Activated T-helper 1 cell treated with Interleukin-2 at 50 U/mL for 16 hours (primary cell): ENCODE measurements at regions not wholly inside any gene's neighbourhood (a gene's known extent, or its start where the extent isn't known, plus 50 kb on each side); places are given as distances from the start of the nearest gene placed in this dataset.
"Not testable (repeated sequence)": the region's sequence is repeated elsewhere in the genome, so short reads cannot be mapped to it uniquely, and the experiment has no call there.

ENCODE experiments used
- DNase-seq: peaks from one replicate; pipeline ENCODE4 v3.0.0-alpha.2; 2020; ENCODE audit warnings: low read depth

DNA sequence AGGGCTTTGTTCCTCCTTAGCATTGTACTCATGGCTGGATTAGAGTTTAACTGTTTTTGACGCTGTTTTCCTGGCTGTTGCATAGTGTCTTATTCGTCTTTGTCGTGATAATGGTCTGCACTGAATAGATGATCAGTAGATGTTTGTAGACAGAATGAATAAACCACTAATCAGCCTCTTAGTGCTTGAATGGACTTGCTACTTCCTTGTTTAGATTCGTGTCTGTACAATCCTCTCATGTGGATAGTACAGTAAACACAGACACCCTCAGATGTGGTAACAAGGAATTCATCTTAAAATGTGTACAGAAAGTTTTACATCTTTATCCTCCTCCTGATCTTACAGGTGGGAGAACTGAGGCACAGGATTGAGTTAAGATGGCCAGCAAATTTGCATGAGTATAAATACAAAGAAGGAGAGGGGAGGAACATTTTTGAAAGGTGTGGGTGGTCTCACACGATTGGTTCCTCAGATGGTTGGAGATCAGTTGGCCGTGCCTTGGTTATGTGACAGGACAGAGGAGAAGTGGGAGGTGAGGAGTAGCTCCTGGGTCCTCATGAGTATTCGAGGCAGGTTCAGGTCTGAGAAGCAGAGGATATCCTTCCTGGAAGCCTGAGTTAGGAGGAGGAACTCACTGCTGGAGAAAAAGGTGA lies 196.0 kb downstream of the KLRB1 start:
- not testable (repeated sequence) for DNase-seq

DNA sequence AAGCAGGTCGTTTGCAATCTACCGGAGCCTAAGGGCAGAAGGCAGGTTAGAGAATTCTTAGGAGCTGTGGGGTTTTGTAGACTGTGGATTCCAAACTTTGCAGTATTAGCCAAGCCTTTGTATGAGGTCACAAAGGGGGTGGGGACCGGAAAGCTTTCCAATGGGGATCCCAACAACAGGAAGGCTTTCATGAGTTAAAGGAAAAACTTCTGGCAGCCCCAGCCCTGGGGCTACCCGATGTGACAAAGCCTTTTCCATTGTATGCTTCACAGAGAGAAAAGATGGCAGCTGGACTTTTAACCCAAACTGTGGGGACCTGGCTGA lies 199.2 kb upstream of the PZP start:
- DNase-seq: not testable (repeated sequence)

DNA sequence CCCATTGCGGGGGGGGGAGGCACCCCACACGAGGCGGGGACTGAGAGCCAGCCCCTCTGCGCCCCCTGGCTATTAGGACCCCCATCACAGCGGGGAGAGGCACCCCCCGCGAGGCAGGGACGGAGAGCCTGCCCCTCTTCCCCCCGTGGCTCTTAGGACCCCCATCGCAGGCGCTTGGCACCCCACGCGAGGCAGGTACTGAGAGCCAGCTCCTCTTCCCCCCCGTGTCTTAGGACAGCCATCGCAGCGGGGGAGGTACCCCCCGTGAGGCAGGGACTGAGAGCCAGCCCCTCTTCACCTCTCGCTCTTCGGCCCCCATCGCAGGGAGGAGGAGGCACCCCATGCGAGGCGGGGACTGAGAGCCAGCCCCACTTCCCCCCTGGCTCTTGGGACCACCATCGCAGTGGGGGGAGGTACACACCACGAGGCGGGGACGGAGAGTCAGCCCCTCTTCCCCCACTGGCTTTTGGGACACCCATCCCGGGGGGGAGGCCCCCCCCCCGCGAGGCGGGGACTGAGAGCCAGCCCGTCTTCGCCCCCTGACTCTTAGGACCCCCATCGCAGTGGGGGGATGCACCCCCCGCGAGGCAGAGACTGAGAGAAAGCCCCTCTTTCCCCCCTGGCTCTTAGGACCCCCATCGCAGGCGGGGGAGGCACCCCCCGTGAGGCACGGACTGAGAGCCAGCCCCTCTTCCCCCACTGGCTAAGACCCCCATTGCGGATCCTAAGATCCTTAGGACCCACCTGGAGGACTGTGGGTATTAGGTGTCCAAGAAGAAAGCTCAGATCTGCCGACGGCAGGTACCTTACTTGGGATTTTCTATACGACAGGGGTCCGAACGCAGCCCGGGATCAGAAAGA lies 198.6 kb upstream of the PZP start:
- no peak for DNase-seq

DNA sequence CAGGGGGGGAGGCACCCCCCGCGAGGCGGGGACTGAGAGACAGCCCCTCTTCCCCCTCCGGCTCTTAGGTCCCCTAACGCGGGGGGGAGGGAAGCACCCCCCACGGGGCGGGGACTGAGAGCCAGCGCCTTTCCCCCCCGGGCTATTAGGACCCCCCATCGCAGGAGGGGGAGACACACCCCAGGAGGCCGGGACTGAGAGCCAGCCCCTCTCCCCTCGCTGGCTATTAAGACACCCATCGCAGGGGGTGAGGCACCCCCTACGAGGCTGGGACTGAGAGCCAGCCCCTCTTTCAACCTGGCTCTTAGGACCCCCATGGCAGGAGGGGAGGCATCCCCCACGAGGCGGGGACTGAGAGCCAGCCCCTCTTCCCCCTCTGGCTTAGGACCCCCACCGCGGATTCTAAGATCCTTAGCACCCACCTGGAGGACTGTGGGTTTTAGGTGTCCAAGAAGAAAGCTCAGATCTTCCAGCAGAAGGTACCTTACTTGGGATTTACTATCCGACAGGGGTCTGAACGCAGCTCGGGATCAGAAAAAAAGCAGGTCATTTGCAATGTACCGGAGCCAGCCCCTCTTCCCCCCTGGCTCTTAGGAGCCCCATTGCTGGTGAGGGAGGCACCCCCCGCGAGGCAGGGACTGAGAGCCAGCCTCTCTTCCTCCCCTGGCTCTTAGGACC lies 197.8 kb upstream of the PZP start:
- no peak for DNase-seq

DNA sequence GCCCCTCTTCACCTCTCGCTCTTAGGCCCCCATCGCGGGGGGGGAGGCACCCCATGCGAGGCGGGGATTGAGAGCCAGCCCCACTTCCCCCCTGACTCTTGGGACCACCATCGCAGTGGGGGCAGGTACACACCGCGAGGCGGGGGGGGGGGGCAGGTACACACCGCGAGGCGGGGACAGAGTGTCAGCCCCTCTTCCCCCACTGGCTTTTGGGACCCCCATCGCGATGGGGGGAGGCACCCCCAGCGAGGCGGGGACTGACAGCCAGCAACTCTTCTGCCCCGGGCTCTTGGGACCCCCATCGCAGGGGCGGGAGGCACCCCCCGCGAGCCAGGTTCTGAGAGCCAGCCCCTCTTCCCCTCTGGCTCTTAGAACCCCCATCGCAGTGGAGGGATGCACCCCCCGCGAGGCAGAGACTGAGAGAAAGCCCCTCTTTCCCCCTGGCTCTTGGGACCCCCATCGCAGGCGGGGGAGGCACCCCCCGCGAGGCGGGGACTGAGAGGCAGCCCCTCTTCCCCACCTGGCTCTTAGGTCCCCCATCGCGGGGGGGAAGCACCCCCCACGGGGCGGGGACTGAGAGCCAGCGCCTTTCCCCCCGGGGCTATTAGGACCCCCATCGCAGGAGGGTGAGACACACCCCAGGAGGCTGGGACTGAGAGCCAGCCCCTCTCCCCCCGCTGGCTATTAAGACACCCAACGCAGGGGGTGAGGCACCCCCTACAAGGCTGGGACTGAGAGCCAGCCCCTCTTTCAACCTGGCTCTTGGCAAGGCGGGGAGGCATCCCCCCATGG lies 196.5 kb upstream of the PZP start:
- no peak for DNase-seq

DNA sequence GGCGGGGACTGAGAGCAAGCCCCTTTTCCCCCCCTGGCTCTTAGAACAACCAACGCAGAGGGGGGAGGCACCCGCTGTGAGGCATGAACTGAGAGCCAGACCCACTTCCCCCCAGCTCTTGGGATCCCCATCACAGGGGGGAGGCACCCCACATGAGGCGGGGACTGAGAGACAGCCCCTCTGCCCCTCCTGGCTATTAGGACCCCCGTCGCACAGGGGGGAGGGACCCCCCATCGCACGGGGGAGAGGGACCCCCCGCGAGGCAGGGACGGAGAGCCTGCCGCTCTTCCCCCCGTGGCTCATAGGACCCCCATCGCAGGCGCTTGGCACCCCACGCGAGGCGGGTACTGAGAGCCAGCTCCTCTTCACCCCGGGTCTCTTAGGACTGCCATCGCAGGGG lies 195.8 kb upstream of the PZP start:
- DNase-seq: no peak

DNA sequence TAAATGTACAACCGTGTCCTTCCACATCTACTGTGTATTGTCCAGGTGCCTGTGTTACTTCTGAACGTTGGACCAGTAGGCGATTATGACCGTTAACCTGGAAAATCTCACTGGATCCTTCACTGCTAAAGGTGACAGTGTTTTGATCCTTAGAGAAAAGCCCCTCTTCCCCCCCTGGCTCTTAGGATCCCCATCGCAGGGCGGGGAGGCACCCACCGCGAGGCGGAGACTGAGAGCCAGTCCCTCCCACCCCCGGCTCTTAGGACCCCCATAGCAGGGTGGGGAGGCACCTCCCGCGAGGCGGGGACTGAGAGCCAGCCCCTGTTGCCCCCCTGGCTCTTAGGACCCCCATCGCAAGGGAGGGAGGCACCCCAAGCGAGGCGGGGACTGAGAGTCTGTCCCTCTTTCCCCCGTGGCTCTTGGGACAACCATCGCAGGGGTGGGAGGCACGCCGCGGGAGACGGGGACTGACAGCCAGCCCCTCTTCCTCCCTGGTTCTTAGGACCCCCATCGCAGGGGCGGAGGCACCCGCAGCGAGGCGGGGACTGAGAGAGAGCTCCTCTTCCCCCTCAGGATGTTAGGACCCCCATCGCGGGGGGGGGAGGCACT lies 194.3 kb upstream of the PZP start:
- not testable (repeated sequence) for DNase-seq

DNA sequence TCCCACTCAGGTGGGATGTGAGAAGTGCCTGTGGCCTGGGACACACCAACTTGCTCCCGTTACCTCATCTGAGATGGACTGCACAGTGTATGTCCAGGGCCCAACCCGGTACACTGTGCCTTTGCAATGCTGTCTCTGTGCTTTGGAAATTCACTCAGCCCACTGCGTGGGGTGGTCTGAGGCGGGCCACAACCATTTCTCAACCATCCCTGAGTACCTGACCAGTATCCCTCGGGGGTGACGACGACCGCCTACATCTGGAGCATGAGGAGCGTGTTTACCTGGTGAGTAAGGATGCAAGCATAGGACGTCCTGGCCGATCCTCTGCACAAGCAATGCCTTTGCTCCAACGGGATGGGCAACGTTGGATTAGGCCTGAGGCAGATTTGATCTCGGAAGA lies 188.2 kb upstream of the PZP start:
- not testable (repeated sequence) for DNase-seq

DNA sequence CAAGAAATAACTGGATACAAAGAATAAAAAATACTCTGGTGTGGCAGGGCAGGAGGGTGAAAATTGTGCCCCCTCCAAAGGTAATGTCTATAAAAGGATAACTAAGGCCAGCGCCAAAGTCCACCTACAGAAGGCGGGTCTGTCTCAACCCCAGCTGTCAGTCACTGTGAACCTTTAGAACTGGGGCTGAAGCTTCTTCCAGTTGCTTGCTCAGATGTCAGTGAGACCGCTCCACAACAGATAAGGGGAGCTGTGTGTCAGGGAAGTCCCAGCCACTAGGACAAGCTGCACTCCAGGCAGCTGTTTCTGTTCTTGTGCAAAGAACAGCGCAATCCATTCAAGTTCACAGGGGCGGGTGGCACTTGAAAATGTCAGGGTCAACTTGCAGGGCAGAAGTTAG lies 187.0 kb upstream of the PZP start:
- not testable (repeated sequence) for DNase-seq

DNA sequence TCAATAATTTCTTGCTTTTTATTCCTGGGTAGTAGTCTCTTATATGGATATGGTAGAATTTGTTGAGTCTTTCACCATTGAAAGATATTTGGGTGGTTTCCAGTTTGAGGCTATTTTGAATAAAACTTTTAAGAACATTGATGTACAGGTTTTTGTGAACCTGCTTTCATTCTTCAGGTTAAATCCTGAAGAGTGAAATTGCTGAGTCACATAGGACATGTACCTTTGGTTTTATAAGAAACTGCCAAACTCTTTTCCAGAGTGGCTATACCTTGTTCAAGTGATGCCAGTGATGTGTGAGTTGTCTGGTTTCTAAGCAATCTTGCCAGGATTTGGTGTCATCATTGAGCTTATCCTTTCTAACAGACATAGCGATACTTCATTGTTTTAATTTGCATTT lies 184.6 kb upstream of the PZP start:
- no peak for DNase-seq

DNA sequence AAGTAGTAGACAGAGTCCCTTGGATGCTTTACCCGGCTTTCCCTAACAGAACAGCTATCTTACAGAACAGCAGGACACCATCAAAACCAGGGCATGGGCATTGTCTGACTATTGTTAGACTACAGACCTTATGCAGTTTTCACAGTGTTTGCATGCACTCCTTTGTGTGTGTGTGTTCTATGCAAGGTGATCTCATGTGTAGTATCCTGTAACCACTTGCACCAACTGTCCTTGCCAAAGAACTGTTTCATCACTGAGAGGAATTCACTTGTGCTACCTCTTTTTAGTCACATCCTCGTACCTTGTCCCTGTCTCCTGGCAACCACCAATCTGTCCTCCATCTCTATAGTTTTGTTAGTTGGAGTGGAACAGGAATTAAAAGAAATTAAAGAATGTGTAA lies 183.6 kb upstream of the PZP start:
- no peak for DNase-seq

DNA sequence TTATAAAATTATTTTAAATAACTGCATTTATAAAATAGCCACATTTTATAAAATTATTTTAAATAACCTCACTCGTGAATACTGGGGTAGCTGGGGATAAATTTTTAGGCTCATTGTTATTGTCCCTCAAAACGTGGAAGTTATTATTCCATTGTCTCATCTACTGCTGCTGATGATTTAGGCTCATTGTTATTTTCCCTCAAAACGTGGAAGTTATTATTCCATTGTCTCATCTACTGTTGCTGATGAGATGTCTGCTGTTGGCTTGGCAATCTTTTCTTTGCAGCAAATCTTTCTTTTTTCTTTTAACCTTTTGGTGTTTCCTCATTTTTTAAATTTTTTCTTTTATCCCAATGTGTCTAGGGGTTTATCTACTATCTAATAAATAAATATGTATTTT lies 182.6 kb upstream of the PZP start:
- no peak for DNase-seq

DNA sequence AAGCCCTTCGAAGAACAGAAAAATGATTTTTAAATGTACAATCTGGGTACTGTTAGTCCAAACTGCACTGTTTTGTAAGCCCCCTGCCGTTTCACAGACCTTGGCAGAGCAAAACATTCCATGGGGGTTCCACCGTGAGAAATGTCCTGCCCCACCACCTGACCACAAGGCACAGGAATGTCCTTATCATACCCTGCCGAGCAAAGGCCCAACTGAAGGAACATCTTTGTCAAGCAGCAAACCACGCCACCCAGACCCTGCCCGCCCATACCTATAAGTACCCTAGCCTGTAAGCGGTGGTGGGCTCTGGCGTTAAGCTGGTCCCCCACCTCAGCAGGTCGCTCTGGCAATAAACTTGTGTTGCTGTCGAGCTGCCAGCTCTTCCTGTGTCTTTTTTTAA lies 181.6 kb upstream of the PZP start:
- DNase-seq: no peak

DNA sequence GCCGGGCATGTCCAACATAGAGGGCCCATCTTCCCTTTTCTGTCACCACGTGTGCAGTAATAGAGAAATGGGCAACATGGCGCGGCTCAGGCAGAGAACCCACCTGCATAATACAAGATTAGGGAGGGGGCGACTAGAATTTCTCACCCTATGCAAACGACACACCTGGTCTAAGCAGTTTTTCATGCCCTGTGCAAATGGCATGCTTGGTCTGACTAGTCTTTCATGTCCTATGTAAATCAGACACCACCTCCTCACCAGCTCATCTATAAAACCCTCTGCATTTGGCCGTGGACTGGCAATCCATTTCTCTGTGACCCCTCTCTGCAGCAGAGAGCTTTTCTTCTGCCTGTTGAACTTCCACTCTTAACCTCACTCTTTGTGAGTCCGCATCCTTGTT lies 180.2 kb upstream of the PZP start:
- DNase-seq: no peak

DNA sequence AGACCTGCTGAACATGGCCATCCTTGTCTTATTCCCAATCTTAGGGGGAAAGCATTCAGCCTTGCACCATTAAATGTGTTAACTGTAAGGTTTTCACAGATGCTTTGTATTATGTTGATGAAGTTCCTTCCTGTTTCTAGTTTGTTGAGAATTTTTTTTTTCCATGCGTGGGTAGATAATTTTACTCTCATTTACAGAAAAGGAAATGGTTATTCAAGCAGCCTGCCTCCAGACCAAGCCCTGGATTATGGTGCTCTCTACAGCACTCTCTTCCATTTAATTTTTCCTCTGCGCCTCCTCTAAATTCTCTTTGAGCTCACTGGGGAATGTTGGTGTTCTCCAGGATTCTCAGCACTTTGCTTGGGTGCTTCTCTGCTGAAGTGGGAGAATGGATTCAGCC lies 179.3 kb upstream of the PZP start:
- DNase-seq: no peak

DNA sequence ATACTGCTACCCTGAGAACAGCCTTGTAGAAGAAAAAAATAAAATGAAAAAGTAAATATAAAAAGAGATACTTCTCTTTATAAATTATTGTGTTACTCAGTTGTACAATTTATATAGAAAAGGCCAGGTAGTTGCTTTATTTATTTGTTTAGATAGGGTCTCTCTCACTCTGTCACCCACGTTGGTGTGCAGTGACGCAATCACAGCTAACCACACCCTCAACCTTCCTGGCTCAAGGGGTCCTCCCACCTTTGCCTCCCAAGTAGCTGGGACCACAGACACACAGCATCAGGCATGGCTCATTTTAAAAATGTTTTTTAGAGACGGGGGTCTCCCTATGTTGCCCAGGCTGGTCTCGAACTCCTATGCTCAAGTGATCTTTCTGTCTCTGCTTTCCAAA lies 175.4 kb upstream of the PZP start:
- no peak for DNase-seq

DNA sequence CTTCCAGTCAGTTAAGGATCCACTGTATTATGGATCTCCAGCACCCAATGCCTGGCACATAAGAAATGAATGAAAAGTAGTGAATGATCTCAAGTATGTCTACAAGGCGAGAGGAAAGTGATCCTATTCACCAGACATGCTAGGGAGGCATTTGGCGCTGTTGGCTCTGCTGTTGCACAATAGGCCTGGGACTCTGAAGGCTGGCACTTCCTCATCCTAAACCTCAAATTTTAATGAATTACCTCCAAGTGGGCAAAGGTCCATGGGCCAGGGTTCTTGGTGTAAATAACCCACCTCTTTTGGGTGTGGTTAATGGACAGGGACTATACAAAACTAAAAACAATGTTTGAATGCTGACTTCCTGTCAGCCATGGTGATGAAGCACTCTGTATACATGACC lies 173.4 kb upstream of the PZP start:
- DNase-seq: no peak

DNA sequence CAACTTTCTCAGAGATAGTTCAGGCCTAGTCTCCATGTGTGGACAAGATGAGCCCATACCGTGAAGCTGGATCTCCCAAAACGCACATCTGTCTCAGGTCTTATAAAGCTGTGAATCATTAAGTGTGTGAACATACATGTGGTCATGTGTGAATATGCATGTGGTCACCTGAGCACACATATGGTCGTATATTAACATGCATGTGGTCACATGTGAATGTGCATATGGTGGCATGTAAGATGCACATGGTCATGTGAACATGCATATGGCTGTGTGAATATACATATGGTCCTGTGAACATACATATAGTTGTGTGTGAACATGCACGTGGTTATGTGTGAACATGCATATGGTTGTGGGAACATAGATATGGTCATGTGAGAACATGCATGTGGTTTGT lies 172.5 kb upstream of the PZP start:
- DNase-seq: no peak

DNA sequence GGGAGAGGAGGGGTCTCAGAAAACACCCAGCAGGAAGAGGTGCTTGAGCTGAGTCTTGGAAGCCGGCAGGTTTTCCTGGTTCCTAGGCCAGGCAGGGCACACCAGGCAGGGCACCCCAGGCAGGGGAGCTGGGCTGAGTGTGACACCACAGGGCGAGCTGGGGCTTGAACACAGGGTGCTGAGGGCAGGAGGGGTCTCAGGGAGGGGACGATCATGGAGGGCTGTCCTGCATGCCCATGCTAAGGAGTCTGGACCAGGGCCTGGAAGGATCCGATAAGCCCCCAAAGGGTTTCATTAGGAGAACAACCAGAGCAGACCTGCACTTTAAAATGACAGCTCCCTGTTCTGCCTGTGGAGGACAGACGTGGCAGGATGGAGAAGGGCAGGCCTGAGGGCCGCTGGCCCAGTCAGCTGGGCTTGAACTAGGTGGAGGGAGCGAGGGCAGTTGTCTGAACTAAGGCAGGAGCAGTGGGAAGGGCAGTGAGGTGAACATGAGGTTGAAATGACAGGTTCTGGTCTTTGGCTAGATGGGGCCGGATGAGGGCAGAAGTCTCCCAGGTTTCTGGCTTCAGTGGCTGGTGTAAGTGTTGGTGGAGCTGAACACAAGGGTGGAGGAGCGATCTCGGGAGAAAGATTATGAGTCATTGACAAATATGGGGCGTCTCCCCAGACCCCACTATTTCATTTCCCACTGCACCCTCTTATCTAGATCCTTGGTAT lies 171.0 kb upstream of the PZP start:
- no peak for DNase-seq

DNA sequence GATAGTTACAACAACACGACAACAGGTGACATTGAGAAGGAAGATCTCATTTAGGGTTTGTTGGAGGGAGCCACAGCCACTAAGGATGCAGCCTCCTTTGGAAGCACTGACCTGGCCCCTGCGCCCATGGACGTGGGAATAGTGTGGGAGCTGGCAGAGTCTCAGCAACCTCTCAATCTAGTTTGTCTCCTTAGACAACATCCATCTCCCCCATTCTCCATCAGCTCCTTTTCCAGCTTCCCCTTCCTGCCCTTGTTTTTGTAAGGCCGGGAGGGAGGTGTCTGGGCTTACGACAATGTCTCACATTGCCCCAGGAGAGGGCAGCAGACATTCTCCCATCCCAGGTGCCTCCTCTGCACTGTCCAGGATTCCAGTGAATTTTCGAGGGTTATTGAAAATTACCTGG lies 170.2 kb upstream of the PZP start:
- no peak for DNase-seq

DNA sequence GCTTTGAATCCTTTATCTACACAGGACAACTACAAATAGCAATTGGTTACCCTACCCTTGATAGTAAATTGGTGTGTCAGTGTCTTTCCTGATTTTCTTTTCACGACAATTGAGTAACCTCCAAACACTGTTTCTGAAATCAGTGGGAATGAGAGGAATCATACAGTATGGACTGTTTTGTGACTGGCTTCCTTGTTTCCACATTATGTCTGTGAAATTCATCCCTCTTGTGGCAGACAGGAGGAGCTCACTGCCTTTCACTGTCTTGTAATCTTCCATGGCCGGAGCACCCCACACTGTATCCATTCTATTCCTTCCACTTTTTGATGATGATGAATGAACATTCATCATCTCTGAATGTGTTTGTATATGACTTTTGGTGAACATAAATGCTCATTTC lies 164.0 kb upstream of the PZP start:
- DNase-seq: no peak

DNA sequence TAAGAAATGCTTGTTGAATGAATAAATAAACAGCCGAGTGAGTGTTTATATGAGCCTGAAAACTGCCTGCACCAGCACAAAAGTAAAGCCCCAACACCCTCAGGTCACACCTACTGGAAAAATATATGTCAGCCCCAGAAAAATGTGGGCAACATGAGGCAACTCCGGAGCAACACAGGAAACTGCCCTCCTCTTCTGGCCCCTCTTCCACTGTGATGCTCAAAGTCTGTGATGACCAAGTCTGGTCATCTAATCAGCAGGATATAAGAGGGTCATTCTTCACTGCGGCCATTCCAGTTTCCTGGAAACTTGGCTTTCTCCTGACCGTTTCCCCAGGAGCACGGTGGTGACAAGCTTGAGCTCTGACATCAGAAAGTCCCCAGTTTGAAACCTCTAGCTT lies 159.6 kb upstream of the PZP start:
- no peak for DNase-seq
